Activated B cell treated with CpG ODN at 0.5 μM for 24 hours (primary cell): ENCODE measurements at regions not wholly inside any gene's neighbourhood (a gene's known extent, or its start where the extent isn't known, plus 50 kb on each side); places are given as distances from the start of the nearest gene placed in this dataset.

Experiments
- ATAC-seq: fragments of 200-7000 bp; cut with Tn5 transposase; one replicate; pipeline ENCODE4 v1.10.0; 2021; ENCODE audit warnings: low read depth, mild to moderate bottlenecking, moderate library complexity
- CTCF ChIA-PET: fragments of 350-600 bp; sonication (Branson Sonifier 250); formaldehyde crosslinking; loops from one replicate; lab custom pipeline; 2021; ENCODE audit warnings: antibody characterized with exemption; lab: Charles Lee
- POLR2A ChIA-PET: fragments of 350-600 bp; sonication (Branson Sonifier 250); formaldehyde crosslinking; loops from one replicate; lab custom pipeline; 2021; ENCODE audit warnings: antibody characterized with exemption; lab: Charles Lee
- DNase-seq: peaks from one replicate; pipeline ENCODE4 v3.0.0; 2022
- H3K27ac Mint-ChIP-seq: one replicate; pipeline ENCODE4 v1.8.0; 2020; ENCODE audit warnings: mixed read lengths
- H3K27me3 Mint-ChIP-seq: one replicate; pipeline ENCODE4 v1.8.0; 2021; ENCODE audit warnings: mixed read lengths
- H3K36me3 Mint-ChIP-seq: one replicate; pipeline ENCODE4 v1.8.0; 2021; ENCODE audit warnings: low read depth, mixed read lengths
- H3K4me1 Mint-ChIP-seq: one replicate; pipeline ENCODE4 v1.8.0; 2021; ENCODE audit warnings: mixed read lengths
- H3K4me3 Mint-ChIP-seq: one replicate; pipeline ENCODE4 v1.8.0; 2020; ENCODE audit warnings: mild to moderate bottlenecking, mixed read lengths
- H3K9me3 Mint-ChIP-seq: one replicate; pipeline ENCODE4 v1.8.0; 2020; ENCODE audit warnings: mixed read lengths
- CTCF ChIP-seq: fragments of 200-600 bp; IDR thresholded peaks from one replicate; pipeline ENCODE4 v1.8.0; 2022; ENCODE audit warnings: antibody characterized with exemption, mild to moderate bottlenecking
- intact Hi-C: fragments of 100-400 bp; cut with micrococcal nuclease; formaldehyde crosslinking; loops from one replicate; pipeline ENCODE4 v1.15.1; 2024

GRCh38 chr18:25416374-25416773 lies 64.4 kb upstream of the ZNF521 start:
- ChIA-PET CTCF (no interaction called here), POLR2A (no interaction called here)
- H3K9me3 Mint-ChIP-seq = no peaks in the 10 kb centered on the region
- H3K27me3 Mint-ChIP-seq = peaks cover 4% of the 10 kb centered on the region
- no peak overlapping the region for H3K4me3 Mint-ChIP-seq
- no peaks in the 10 kb centered on the region for H3K36me3 Mint-ChIP-seq
- H3K4me1 Mint-ChIP-seq = no peaks in the 10 kb centered on the region
- ATAC-seq (no peak), DNase-seq (no peak)
- TF ChIP-seq CTCF = no peak
- intact Hi-C loops = no loop called here
- H3K27ac Mint-ChIP-seq = no peak overlapping the region

GRCh38 chr18:25409971-25410370 lies 58.0 kb upstream of the ZNF521 start:
- intact Hi-C loops = no loop called here
- ChIA-PET POLR2A (no interaction called here), CTCF (no interaction called here)
- no peak for DNase-seq
- H3K9me3 Mint-ChIP-seq = no peaks in the 10 kb centered on the region
- no peaks in the 10 kb centered on the region for H3K4me1 Mint-ChIP-seq
- no peak for ATAC-seq
- no peak overlapping the region for H3K27ac Mint-ChIP-seq
- no peak for TF ChIP-seq CTCF
- no peak overlapping the region for H3K4me3 Mint-ChIP-seq
- H3K27me3 Mint-ChIP-seq = peaks cover 2% of the 10 kb centered on the region
- no peaks in the 10 kb centered on the region for H3K36me3 Mint-ChIP-seq

- Mint-ChIP-seq H3K4me1 (no peaks in the 10 kb centered on the region), H3K27ac (no peak overlapping the region), H3K36me3 (no peaks in the 10 kb centered on the region), H3K9me3 (no peaks in the 10 kb centered on the region), H3K27me3 (peaks cover 2% of the 10 kb centered on the region), H3K4me3 (no peak overlapping the region)
- ATAC-seq = no peak
- DNase-seq = no peak
- TF ChIP-seq CTCF = no peak
- ChIA-PET POLR2A (no interaction called here), CTCF (no interaction called here)
- intact Hi-C loops = no loop called here
These were observed 56.3 kb upstream of the ZNF521 start for GRCh38 chr18:25408293-25408692.
